ENCODE measurements at regions not wholly inside any gene's neighbourhood (a gene's known extent, or its start where the extent isn't known, plus 50 kb on each side); places are given as distances from the start of the nearest gene placed in this dataset.

GRCh38 chr12:24246376-24246775 is 296.9 kb upstream of the SOX5 start:
- Mint-ChIP-seq H3K27ac (no peak overlapping the region), H3K9me3 (ENCODE audit: low read depth) (no peaks in the 10 kb centered on the region), H3K36me3 (ENCODE audit: low read depth) (no peaks in the 10 kb centered on the region), H3K27me3 (no peaks in the 10 kb centered on the region), H3K4me1 (no peaks in the 10 kb centered on the region), H3K4me3 (no peak overlapping the region)
- DNase-seq (no peak), ATAC-seq (no peak)
- ChIA-PET POLR2A (no interaction called here), CTCF (no interaction called here)
- intact Hi-C loops (cut with DNase I, micrococcal nuclease), result no loop called here

DNA sequence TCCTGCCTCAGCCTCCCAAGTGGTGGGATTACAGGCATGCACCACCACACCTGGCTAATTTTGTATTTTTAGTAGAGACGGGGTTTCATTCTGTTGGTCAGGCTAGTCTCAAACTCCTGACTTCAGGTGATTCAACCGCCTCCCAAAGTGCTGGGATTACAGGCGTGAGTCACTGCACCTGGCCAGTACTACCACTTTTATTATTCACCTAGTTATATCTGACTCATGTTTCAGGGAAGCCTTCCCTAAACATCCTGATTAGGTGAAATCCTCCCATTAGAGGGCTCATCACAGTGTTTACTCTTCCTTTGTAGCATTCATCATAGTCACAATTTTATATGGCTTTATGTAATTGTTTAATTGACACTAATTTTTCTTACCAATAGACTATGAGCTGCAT is 295.3 kb upstream of the SOX5 start:
- Mint-ChIP-seq H3K9me3 (ENCODE audit: low read depth) (no peaks in the 10 kb centered on the region), H3K36me3 (ENCODE audit: low read depth) (no peaks in the 10 kb centered on the region), H3K27ac (no peak overlapping the region), H3K4me3 (no peak overlapping the region), H3K27me3 (no peaks in the 10 kb centered on the region), H3K4me1 (no peaks in the 10 kb centered on the region)
- ChIA-PET CTCF (no interaction called here), POLR2A (no interaction called here)
- DNase-seq (no peak), ATAC-seq (no peak)
- intact Hi-C loops (cut with DNase I, micrococcal nuclease), result no loop called here

DNA sequence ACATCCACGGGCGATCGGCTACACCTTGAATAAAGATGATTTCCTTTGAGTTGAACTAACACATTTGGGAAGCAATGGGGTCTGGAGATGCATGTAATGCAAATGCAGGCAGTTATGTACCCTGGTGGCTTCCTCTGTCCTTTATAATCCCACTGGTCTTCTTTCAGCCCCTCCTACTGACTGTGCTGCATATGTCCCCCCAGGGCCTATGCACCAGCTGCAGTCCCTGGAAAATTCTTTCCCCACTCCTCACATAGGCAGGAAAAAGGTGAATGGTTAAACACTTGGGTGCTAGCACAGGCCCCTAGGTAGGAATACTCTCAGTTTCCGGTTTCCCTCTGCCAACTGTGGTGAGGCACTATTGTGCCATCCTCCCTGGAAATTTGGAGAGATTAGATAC is 294.8 kb upstream of the SOX5 start:
- no peaks in the 10 kb centered on the region for H3K27me3 Mint-ChIP-seq
- ChIA-PET CTCF (no interaction called here), POLR2A (no interaction called here)
- H3K9me3 Mint-ChIP-seq (ENCODE audit: low read depth), result no peaks in the 10 kb centered on the region
- intact Hi-C loops (cut with DNase I, micrococcal nuclease), result no loop called here
- no peaks in the 10 kb centered on the region for H3K4me1 Mint-ChIP-seq
- ATAC-seq, result no peak
- no peak overlapping the region for H3K27ac Mint-ChIP-seq
- no peaks in the 10 kb centered on the region for H3K36me3 Mint-ChIP-seq (ENCODE audit: low read depth)
- DNase-seq, result no peak
- H3K4me3 Mint-ChIP-seq, result no peak overlapping the region

- POLR2A ChIA-PET, result no interaction called here
- Mint-ChIP-seq H3K27ac (no peak overlapping the region), H3K36me3 (ENCODE audit: low read depth) (no peaks in the 10 kb centered on the region), H3K27me3 (no peaks in the 10 kb centered on the region), H3K4me1 (no peaks in the 10 kb centered on the region), H3K4me3 (no peak overlapping the region), H3K9me3 (ENCODE audit: low read depth) (no peaks in the 10 kb centered on the region)
- DNase-seq, result no peak
- ATAC-seq, result no peak
- CTCF ChIA-PET, result no interaction called here
- intact Hi-C loops (cut with DNase I, micrococcal nuclease), result no loop called here
These were observed 291.2 kb upstream of the SOX5 start for GRCh38 chr12:24240707-24241106.

DNA sequence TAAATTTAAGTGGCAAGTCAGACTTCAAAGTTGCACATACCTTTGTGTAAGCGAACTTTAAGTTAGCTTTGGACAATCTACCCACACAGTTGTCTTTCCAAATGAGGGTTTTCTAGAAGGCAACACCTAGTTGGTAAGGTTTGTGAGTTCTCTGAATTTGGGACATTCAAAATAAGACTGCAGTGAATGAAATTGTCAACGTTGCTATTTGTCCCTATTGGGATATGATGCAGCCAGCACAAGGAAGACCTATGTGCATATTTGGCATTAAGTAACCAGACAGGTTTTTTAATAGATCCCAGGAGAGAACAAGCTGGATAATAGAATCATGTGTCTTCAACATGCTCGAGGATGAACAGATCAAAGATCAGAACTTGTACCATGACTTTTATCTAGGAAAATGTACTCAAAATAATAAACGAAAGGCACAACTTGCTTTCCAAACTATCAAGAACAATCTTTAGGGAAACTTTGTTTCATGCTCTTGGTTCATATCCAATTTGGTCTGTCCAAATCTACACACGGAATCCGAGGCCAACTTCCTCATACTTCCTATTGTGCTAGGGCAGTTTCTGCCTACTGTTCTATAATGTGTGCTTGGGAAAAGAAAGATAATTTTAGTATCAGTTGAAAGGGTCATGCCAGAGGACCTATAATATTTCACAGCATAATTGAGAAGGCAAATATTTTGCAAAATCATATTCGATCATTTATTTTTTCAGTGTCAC is 284.2 kb upstream of the SOX5 start:
- intact Hi-C loops (cut with DNase I, micrococcal nuclease), result no loop called here

DNA sequence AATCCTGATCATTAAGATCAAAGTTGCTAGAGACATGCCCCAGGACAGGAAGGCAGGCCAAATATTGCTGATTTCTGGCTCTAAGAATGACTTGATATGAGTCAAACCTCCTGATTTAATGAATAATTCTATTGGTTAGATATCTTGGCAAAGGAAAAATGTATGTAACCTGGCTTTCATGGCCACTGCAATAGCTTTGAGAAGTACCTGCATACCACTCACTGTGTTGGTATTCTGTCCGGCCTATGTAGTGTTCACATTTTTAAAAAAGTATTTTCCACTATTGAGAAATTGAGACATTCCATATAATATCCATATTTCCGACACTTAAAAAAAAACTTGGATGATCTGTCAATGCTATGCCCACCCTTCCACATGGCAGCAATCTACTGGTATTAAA is 283.1 kb upstream of the SOX5 start:
- Mint-ChIP-seq H3K27me3 (peaks cover 3% of the 10 kb centered on the region), H3K27ac (no peak overlapping the region), H3K4me3 (no peak overlapping the region), H3K9me3 (ENCODE audit: low read depth) (no peaks in the 10 kb centered on the region), H3K4me1 (no peaks in the 10 kb centered on the region), H3K36me3 (ENCODE audit: low read depth) (no peaks in the 10 kb centered on the region)
- DNase-seq (no peak), ATAC-seq (no peak)
- CTCF ChIA-PET, result no interaction called here
- POLR2A ChIA-PET, result no interaction called here
- intact Hi-C loops (cut with DNase I, micrococcal nuclease), result no loop called here

More for the DNA sequence above, 284.2 kb upstream of the SOX5 start:
- Mint-ChIP-seq H3K4me3 (no peak overlapping the region), H3K27ac (no peak overlapping the region), H3K9me3 (ENCODE audit: low read depth) (no peaks in the 10 kb centered on the region), H3K27me3 (no peaks in the 10 kb centered on the region), H3K36me3 (ENCODE audit: low read depth) (no peaks in the 10 kb centered on the region), H3K4me1 (no peaks in the 10 kb centered on the region)
- DNase-seq (no peak), ATAC-seq (no peak)
- CTCF ChIA-PET, result no interaction called here
- POLR2A ChIA-PET, result no interaction called here

DNA sequence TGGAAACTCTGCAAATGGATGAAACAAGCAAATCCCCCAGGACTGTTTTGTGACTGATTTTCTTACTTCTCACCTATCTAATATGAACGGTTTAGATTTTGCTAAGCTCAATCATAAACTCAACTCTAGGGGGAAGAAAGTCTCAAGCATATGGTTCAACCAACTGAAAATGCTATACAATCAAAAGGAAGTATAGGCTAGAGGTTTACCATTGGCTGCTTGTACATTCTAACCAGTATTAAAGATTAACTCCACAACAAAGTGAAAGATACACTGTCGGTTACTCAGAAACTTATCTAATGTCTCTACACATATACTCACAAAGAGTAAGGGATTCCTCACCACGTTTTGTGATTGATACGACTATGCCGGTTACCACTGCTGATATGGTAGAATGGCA is 281.8 kb upstream of the SOX5 start:
- no peak overlapping the region for H3K4me3 Mint-ChIP-seq
- no peak for ATAC-seq
- no peak for DNase-seq
- H3K36me3 Mint-ChIP-seq (ENCODE audit: low read depth), result no peaks in the 10 kb centered on the region
- peaks cover 3% of the 10 kb centered on the region for H3K27me3 Mint-ChIP-seq
- POLR2A ChIA-PET, result no interaction called here
- H3K9me3 Mint-ChIP-seq (ENCODE audit: low read depth), result no peaks in the 10 kb centered on the region
- intact Hi-C loops (cut with DNase I, micrococcal nuclease), result no loop called here
- CTCF ChIA-PET, result no interaction called here
- H3K27ac Mint-ChIP-seq, result no peak overlapping the region
- peaks cover 4% of the 10 kb centered on the region for H3K4me1 Mint-ChIP-seq

GRCh38 chr12:24230061-24230701 is 280.7 kb upstream of the SOX5 start:
- intact Hi-C loops (cut with DNase I, micrococcal nuclease), result no loop called here

GRCh38 chr12:24229031-24229700 is 279.7 kb upstream of the SOX5 start:
- CTCF ChIA-PET, result interaction anchor here (0.7 kb wide), 2 partner anchors 138 to 281 kb away, joined by 3 read pairs; no protein-coding TSS in a partner anchor
- no peak overlapping the region for H3K4me3 Mint-ChIP-seq

More at GRCh38 chr12:24230061-24230701, 280.7 kb upstream of the SOX5 start:
- DNase-seq (no peak), ATAC-seq (no peak)
- H3K4me1 Mint-ChIP-seq, result peaks cover 4% of the 10 kb centered on the region
- H3K4me3 Mint-ChIP-seq, result no peak overlapping the region
- H3K9me3 Mint-ChIP-seq (ENCODE audit: low read depth), result no peaks in the 10 kb centered on the region
- no peaks in the 10 kb centered on the region for H3K36me3 Mint-ChIP-seq (ENCODE audit: low read depth)
- no peak overlapping the region for H3K27ac Mint-ChIP-seq
- ChIA-PET POLR2A (no interaction called here), CTCF (no interaction called here)
- peaks cover 3% of the 10 kb centered on the region for H3K27me3 Mint-ChIP-seq

GRCh38 chr12:24228371-24228770 is 278.9 kb upstream of the SOX5 start:
- Mint-ChIP-seq H3K36me3 (ENCODE audit: low read depth) (no peaks in the 10 kb centered on the region), H3K27ac (no peak overlapping the region), H3K4me1 (peaks cover 4% of the 10 kb centered on the region), H3K4me3 (no peak overlapping the region), H3K9me3 (ENCODE audit: low read depth) (no peaks in the 10 kb centered on the region), H3K27me3 (peaks cover 3% of the 10 kb centered on the region)
- intact Hi-C loops (cut with DNase I, micrococcal nuclease), result no loop called here
- no peak for DNase-seq
- no peak for ATAC-seq
- ChIA-PET POLR2A (no interaction called here), CTCF (interaction anchor here (0.7 kb wide), 1 partner anchor 137 kb away, joined by 3 read pairs; no protein-coding TSS in a partner anchor)

More at GRCh38 chr12:24229031-24229700, 279.7 kb upstream of the SOX5 start:
- Mint-ChIP-seq H3K27ac (no peak overlapping the region), H3K4me1 (peaks cover 4% of the 10 kb centered on the region), H3K9me3 (ENCODE audit: low read depth) (no peaks in the 10 kb centered on the region), H3K36me3 (ENCODE audit: low read depth) (no peaks in the 10 kb centered on the region), H3K27me3 (peaks cover 3% of the 10 kb centered on the region)
- intact Hi-C loops (cut with DNase I, micrococcal nuclease), result no loop called here
- no peak for DNase-seq
- ATAC-seq, result no peak
- POLR2A ChIA-PET, result no interaction called here

DNA sequence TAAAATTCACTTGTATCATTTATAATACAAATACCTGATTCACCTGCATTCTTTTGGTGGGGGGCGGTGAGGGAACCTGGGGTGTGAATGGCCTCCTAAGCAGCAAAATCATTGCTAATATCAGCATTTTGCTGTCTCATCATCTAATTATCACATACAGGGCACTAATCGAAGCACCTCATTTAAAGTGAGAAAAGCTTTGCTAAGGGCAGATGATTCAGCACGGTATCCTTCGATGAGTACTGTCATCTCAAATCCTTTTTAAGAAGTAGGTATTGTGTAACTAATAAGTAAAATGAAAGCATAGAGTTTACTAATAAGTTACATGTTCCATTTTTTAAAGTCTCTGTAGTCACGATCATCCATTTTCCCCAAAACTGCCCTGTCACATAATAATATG is 278.1 kb upstream of the SOX5 start:
- H3K9me3 Mint-ChIP-seq (ENCODE audit: low read depth), result no peaks in the 10 kb centered on the region
- H3K4me1 Mint-ChIP-seq, result peaks cover 4% of the 10 kb centered on the region
- peaks cover 3% of the 10 kb centered on the region for H3K27me3 Mint-ChIP-seq
- POLR2A ChIA-PET, result no interaction called here
- no peak overlapping the region for H3K27ac Mint-ChIP-seq
- no peak for ATAC-seq
- no peak for DNase-seq
- H3K4me3 Mint-ChIP-seq, result no peak overlapping the region
- no peaks in the 10 kb centered on the region for H3K36me3 Mint-ChIP-seq (ENCODE audit: low read depth)
- intact Hi-C loops (cut with DNase I, micrococcal nuclease), result no loop called here
- CTCF ChIA-PET, result no interaction called here

- Mint-ChIP-seq H3K4me1 (peaks cover 4% of the 10 kb centered on the region), H3K4me3 (no peak overlapping the region), H3K36me3 (ENCODE audit: low read depth) (no peaks in the 10 kb centered on the region), H3K27ac (peak overlapping the region; percentile 60), H3K9me3 (ENCODE audit: low read depth) (no peaks in the 10 kb centered on the region), H3K27me3 (peaks cover 3% of the 10 kb centered on the region)
- CTCF ChIA-PET, result no interaction called here
- intact Hi-C loops (cut with DNase I, micrococcal nuclease), result no loop called here
- peak; percentile 9 for DNase-seq
- POLR2A ChIA-PET, result no interaction called here
- ATAC-seq, result no peak
These were observed 277.4 kb upstream of the SOX5 start for GRCh38 chr12:24226745-24227350.
